K562 (cell line): ENCODE measurements at regions not wholly inside any gene's neighbourhood (a gene's known extent, or its start where the extent isn't known, plus 50 kb on each side); places are given as distances from the start of the nearest gene placed in this dataset.

Source experiments
- ATAC-seq: fragments of 200-7000 bp; cut with Tn5 transposase; 3 replicates; pipeline ENCODE4 v1.9.1; 2020; ENCODE audit warnings: moderate library complexity
- BruUV-seq: library from RNA; stranded (reverse); fragments of 400-500 nt; replicated peaks from 2 replicates; lab custom pipeline; 2021; lab: Mats Ljungman, UMichigan
- CTCF ChIA-PET: fragments of 300-600 bp; formaldehyde crosslinking; extraction: SDS; loops from one replicate; lab custom pipeline; 2021; ENCODE audit warnings: low intra/inter-chr PET ratio; lab: Yijun Ruan, JAX
- POLR2A ChIA-PET: fragments of 300-600, 350-650 bp; sonication (Branson Sonifier 250); formaldehyde crosslinking; extraction: SDS; loops from one replicate; lab custom pipeline; 2021; ENCODE audit warnings: antibody characterized with exemption, inconsistent platforms; lab: Yijun Ruan, JAX
- DNase-seq, 4 experiments: peaks; one replicate each; pipeline versions ENCODE4 v3.0.0 to v3.0.0-alpha.2; 2011 to 2018; ENCODE audit warnings: low spot score in 3 of 4, mixed read lengths in 3 of 4; ENCODE audit errors: extremely low read depth in 1 of 4
- FAIRE-seq: peaks from 2 replicates; lab custom pipeline; 2011; peaks lifted over from hg19 to GRCh38; lab: Jason Lieb, UNC
- H2AFZ ChIP-seq: 2 replicates; pipeline ENCODE4 v1.6.0; 2011; ENCODE audit warnings: low read depth, low read length, control low read depth, inconsistent platforms
- H3K27ac ChIP-seq: fragments of 200-600 bp; 3 replicates; pipeline ENCODE4 v1.8.0; 2011; ENCODE audit warnings: low read depth, mild to moderate bottlenecking, control low read depth, inconsistent platforms, low read length, moderate library complexity, mixed read lengths; ENCODE audit errors: extremely low read depth
- H3K27me3 ChIP-seq, 2 experiments: fragments of 300-600 bp in 1 of 2; 2 replicates in 1 of 2; 3 replicates in 1 of 2; pipeline versions ENCODE4 v1.6.0 to v1.8.0; 2011; ENCODE audit warnings: inconsistent platforms in 2 of 2, low read length in 2 of 2, mild to moderate bottlenecking in 1 of 2, mixed read lengths in 1 of 2, moderate library complexity in 1 of 2; ENCODE audit not compliant: control insufficient read depth in 2 of 2, insufficient read depth in 2 of 2
- H3K36me3 ChIP-seq: fragments of 300-600 bp; 3 replicates; pipeline ENCODE4 v1.8.0; 2011; ENCODE audit warnings: mild to moderate bottlenecking, low read length, inconsistent platforms; ENCODE audit not compliant: control insufficient read depth, insufficient read depth
- H3K4me1 ChIP-seq, 2 experiments: fragments of 200-600 bp in 1 of 2; replicated peaks in 1 of 2; 2 replicates in 1 of 2; 3 replicates in 1 of 2; pipeline versions ENCODE4 v1.5.1 to v1.8.0; 2011; ENCODE audit warnings: inconsistent platforms in 2 of 2, low read length in 2 of 2, mild to moderate bottlenecking in 1 of 2, mixed read lengths in 1 of 2, moderate library complexity in 1 of 2; ENCODE audit not compliant: control insufficient read depth in 2 of 2, insufficient read depth in 2 of 2
- H3K4me2 ChIP-seq: 2 replicates; pipeline ENCODE4 v1.6.1; 2011; ENCODE audit warnings: low read length, control low read depth, inconsistent platforms, mixed read lengths; ENCODE audit not compliant: insufficient read depth
- H3K4me3 ChIP-seq: fragments of 200-600 bp; sonication (generic), shearing (Covaris generic); 2 replicates; pipeline ENCODE4 v1.5.1; 2016; ENCODE audit warnings: control low read depth, inconsistent platforms
- H3K79me2 ChIP-seq: fragments of 200-600 bp; 3 replicates; pipeline ENCODE4 v1.8.0; 2011; ENCODE audit warnings: low read length, inconsistent platforms; ENCODE audit not compliant: control insufficient read depth, insufficient read depth
- H3K9ac ChIP-seq, 2 experiments: 2 replicates each; pipeline versions ENCODE4 v1.6.0 to v1.6.1; 2011; ENCODE audit warnings: low read depth in 2 of 2, low read length in 2 of 2, control low read depth in 1 of 2, inconsistent platforms in 1 of 2, mild to moderate bottlenecking in 1 of 2, mixed read lengths in 1 of 2; ENCODE audit not compliant: insufficient read depth in 1 of 2
- H3K9me1 ChIP-seq: one replicate; pipeline ENCODE4 v1.6.0; 2011; ENCODE audit warnings: inconsistent platforms, mild to moderate bottlenecking, low read length, moderate library complexity; ENCODE audit not compliant: control insufficient read depth, insufficient read depth
- H3K9me3 ChIP-seq: replicated peaks from 2 replicates; pipeline ENCODE4 v1.5.1; 2011; ENCODE audit warnings: low read depth, low read length, inconsistent platforms; ENCODE audit not compliant: control insufficient read depth, insufficient read depth
- H4K20me1 ChIP-seq: replicated peaks from 2 replicates; pipeline ENCODE4 v1.6.1; 2011; ENCODE audit warnings: low read length, inconsistent platforms, mixed read lengths; ENCODE audit not compliant: control insufficient read depth, insufficient read depth
- ATF1 ChIP-seq, 2 experiments: fragments of 450-650 bp in 1 of 2; IDR thresholded peaks; 2 replicates each; pipeline ENCODE4 v1.6.1; 2016; ENCODE audit warnings: missing compliant biosample characterization in 1 of 2, missing genetic modification characterization in 1 of 2
- L3MBTL2 ChIP-seq: fragments of 450-650 bp; IDR thresholded peaks from 2 replicates; pipeline ENCODE4 v1.6.1; 2016; ENCODE audit warnings: mild to moderate bottlenecking, moderate library complexity
- MAX ChIP-seq: sonication (generic); formaldehyde crosslinking; IDR thresholded peaks from 2 replicates; pipeline ENCODE4 v1.9.0; 2022; ENCODE audit warnings: mild to moderate bottlenecking, missing genetic modification reagents
- MYC ChIP-seq, 2 experiments: fragments of 250-450 bp in 1 of 2; sonication (Bioruptor Pico) in 1 of 2; IDR thresholded peaks; 2 replicates each; pipeline versions ENCODE4 v1.5.1 to v1.6.1; 2012 to 2021; ENCODE audit warnings: low read depth in 2 of 2, borderline replicate concordance in 1 of 2, improper control_type of control experiment in 1 of 2, low read length in 1 of 2, mild to moderate bottlenecking in 1 of 2, moderate library complexity in 1 of 2
- NFATC3 ChIP-seq: fragments of 450-650 bp; IDR thresholded peaks from 2 replicates; pipeline ENCODE4 v1.6.1; 2017; ENCODE audit warnings: mild to moderate bottlenecking
- NRF1 ChIP-seq, 2 experiments: fragments of 450-650 bp; IDR thresholded peaks in 1 of 2; conservative IDR thresholded peaks in 1 of 2; 2 replicates each; pipeline ENCODE4 v1.6.1; 2014; ENCODE audit warnings: mild to moderate bottlenecking in 2 of 2
- PPARD ChIP-seq: fragments of 250-450 bp; sonication (Bioruptor Pico); IDR thresholded peaks from 2 replicates; pipeline ENCODE4 v1.8.0; 2022; ENCODE audit warnings: inconsistent platforms, mild to moderate bottlenecking, moderate library complexity
- RBM14 ChIP-seq: fragments of 200-400 bp; formaldehyde crosslinking; IDR thresholded peaks from 2 replicates; pipeline ENCODE4 v1.6.1; 2018; ENCODE audit warnings: low read depth, mild to moderate bottlenecking, low read length, moderate library complexity, borderline replicate concordance; ENCODE audit not compliant: insufficient read depth
- ZNF165 ChIP-seq: fragments of 250-450 bp; sonication (Bioruptor Pico); IDR thresholded peaks from 2 replicates; pipeline ENCODE4 v1.4.0; 2020; ENCODE audit warnings: borderline replicate concordance
- ZNF318 ChIP-seq, 2 experiments: fragments of 450-650 bp; IDR thresholded peaks; 2 replicates each; pipeline ENCODE4 v1.6.1; 2016; ENCODE audit warnings: mild to moderate bottlenecking in 2 of 2, borderline replicate concordance in 1 of 2, low read depth in 1 of 2, moderate library complexity in 1 of 2
- ZNF639 ChIP-seq, 2 experiments: fragments of 200-800 bp in 1 of 2; sonication (Bioruptor generic) in 1 of 2; sonication (generic) in 1 of 2; formaldehyde crosslinking in 1 of 2; IDR thresholded peaks in 1 of 2; conservative IDR thresholded peaks in 1 of 2; 2 replicates each; pipeline versions ENCODE4 v1.5.0 to v1.6.1; 2016 to 2020; ENCODE audit warnings: missing compliant biosample characterization in 1 of 2, missing genetic modification characterization in 1 of 2, missing genetic modification reagents in 1 of 2
- WGBS: fragments of 100-300 bp; shearing (Covaris generic); methylation state at CpG from one replicate; pipeline ENCODE4 v1.1.6; 2016; ENCODE audit warnings: low coverage, mixed read lengths; ENCODE audit not compliant: insufficient coverage; ENCODE audit errors: missing lambda C conversion rate; 5-methylcytosine and 5-hydroxymethylcytosine counted together
- in situ Hi-C: fragments of 300-500 bp; cut with MboI; formaldehyde crosslinking; loops from 4 replicates; pipeline ENCODE4 v1.15.0; 2018; ENCODE audit warnings: inconsistent platforms, mixed read lengths
- intact Hi-C: fragments of 100-400 bp; cut with micrococcal nuclease; formaldehyde crosslinking; loops from 2 replicates; pipeline ENCODE4 v1.14.2; 2022

- no peaks in the 10 kb centered on the region for H3K79me2 ChIP-seq
- H3K9me3 ChIP-seq = no peaks in the 10 kb centered on the region
- intact Hi-C loops (no loop called here), in situ Hi-C loops (no loop called here)
- H2AFZ ChIP-seq = no peak overlapping the region
- H3K27me3 ChIP-seq = peaks cover 0 to 23% of the 10 kb centered on the region in 2 experiments; a peak in 1 of 5 replicates
- DNase-seq = peak in 2 of 4 experiments; percentile 14 to 23
- H3K27ac ChIP-seq = no peak overlapping the region
- POLR2A ChIA-PET = interaction anchor here (3.0 kb wide), 1 partner anchor 10 kb away, joined by 9 read pairs; no protein-coding TSS in a partner anchor
- ATAC-seq = no peak
- H3K4me1 ChIP-seq = no peaks in the 10 kb centered on the region; a peak in 1 of 5 replicates
- H3K4me2 ChIP-seq = peak overlapping the region; percentile 26; the same call in 1 of the 2 replicates
- WGBS = 17% methylated on average over 13 of the region's 13 CpGs
- H3K36me3 ChIP-seq = no peaks in the 10 kb centered on the region
- H3K9me1 ChIP-seq = no peaks in the 10 kb centered on the region
- no peaks in the 10 kb centered on the region for H4K20me1 ChIP-seq
- no TSS peak for BruUV-seq
- H3K9ac ChIP-seq = no peak overlapping the region
- CTCF ChIA-PET = no interaction called here
- no peak overlapping the region for H3K4me3 ChIP-seq
- no peak for FAIRE-seq
- TF ChIP-seq RBM14 = no peak
- TF ChIP-seq ZNF165 (CRISPR knock-in tag) = no peak
- TF ChIP-seq NFATC3 = no peak
- peak; percentile 74 for TF ChIP-seq L3MBTL2
- no peak for TF ChIP-seq ATF1 (CRISPR knock-in tag; IDR thresholded peaks at IDR 0.05)
- 0 out of 2 replicates have a peak, but pooled peaks have one; percentile 10 for TF ChIP-seq ATF1 (tag; IDR thresholded peaks at IDR 0.05)
- TF ChIP-seq ZNF639 (CRISPR knock-in tag; conservative IDR thresholded peaks at IDR 0.05 in 1 of 2, IDR thresholded peaks at IDR 0.05 in 1 of 2) = no peak
- no peak for TF ChIP-seq MAX
- TF ChIP-seq NRF1 (conservative IDR thresholded peaks at IDR 0.05 in 1 of 2, IDR thresholded peaks at IDR 0.05 in 1 of 2) = peak; percentile 88 to 89
- TF ChIP-seq ZNF318 (IDR thresholded peaks at IDR 0.05; ENCODE audit: borderline replicate concordance in 1 of 2, low read depth in 1 of 2) = no peak
- no peak for TF ChIP-seq MYC (IDR thresholded peaks at IDR 0.05; ENCODE audit: low read depth, low read length)
- no peak for TF ChIP-seq MYC (CRISPR knock-in tag; IDR thresholded peaks at IDR 0.05; ENCODE audit: borderline replicate concordance, low read depth)
- TF ChIP-seq PPARD = no peak
Measured at GRCh38 chr6:168961264-168961656, 292.4 kb downstream of the THBS2 start.
